GM21381 (cell line): ENCODE measurements at regions not wholly inside any gene's neighbourhood (a gene's known extent, or its start where the extent isn't known, plus 50 kb on each side); places are given as distances from the start of the nearest gene placed in this dataset.
"Not testable (repeated sequence)": the region's sequence is repeated elsewhere in the genome, so short reads cannot be mapped to it uniquely, and the experiment has no call there.

Experiments used
- ATAC-seq: cut with Tn5 transposase; IDR thresholded peaks from one replicate; pipeline ENCODE4 v1.9.1; 2021; ENCODE audit warnings: mild to moderate bottlenecking, moderate library complexity; ENCODE audit not compliant: unreplicated experiment

DNA sequence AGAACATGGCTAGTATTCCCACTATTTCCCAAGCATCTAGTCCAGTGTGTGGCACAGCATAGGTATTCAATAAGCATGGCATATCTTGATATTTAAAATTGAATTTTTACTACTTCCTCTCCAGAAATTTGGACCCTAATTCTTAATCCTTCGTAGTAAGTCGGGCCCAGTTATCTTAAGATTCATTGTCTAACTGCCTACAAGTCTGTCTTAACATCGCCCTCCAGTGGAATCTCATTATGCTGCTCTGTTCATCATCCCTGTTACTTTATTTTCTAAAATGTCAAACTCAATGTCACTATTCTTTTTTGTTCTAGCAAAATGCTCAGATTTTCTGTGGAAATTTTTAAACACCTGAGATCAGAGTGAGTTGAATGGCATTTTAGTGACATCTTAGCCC, 606.2 kb downstream of the KLHL13 start:
- no peak for ATAC-seq

DNA sequence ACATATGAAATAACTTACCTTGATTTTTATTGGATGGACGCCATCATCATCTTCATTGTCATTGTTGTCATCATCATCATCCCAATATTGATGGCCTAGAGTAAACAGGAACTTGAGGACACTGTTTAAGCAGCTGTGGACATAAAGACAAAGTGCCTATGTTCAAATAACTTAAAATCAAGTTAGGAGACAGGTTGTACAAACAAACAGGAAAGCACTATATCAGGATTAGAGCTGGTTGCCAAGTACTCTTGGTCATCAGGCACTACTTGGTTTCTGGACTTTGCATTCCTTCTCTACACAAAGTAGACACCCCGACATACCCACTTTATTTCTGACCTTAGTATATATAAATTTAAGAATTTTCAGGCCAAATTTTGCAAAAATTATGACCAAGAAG, 608.6 kb downstream of the KLHL13 start:
- ATAC-seq = no peak

DNA sequence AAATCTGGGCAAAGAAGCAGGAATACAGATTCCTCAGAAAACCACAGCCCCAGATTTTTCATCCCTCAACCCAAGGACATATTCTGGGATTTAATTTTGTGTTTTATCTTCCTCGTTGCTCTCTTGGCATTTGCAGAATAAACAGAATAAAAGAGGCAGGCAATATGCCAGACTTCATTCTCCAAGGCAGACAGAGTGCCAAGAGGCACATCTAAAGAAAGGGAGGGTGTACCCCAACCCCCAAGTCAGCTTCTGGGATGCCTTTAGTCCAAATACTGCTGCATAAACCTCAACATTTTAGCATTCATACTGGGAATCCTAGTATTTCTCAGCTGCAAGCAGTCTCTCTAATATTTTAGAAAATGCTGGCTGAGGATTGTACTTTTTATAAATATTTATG, 629.2 kb downstream of the KLHL13 start:
- ATAC-seq = no peak

DNA sequence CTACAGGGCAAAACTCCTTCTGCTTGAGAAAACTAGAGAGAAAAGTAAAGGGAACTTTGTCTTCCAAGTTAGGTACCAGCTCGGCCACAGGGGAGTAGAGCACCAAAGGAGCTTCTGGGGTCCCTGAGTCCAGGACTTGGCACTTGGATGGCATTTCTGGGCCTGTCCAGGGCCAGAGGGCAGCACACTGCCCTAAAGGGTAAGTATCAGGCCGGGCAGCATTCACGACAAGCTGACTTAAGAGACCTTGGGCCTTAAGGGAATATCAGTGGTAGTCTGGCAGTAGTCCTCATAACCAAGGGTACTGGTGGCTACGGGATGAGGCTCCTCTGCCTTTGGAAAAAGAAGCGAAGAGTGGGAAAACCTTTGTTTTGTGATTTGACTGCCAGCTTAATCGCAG, 632.7 kb downstream of the KLHL13 start:
- ATAC-seq = no peak

DNA sequence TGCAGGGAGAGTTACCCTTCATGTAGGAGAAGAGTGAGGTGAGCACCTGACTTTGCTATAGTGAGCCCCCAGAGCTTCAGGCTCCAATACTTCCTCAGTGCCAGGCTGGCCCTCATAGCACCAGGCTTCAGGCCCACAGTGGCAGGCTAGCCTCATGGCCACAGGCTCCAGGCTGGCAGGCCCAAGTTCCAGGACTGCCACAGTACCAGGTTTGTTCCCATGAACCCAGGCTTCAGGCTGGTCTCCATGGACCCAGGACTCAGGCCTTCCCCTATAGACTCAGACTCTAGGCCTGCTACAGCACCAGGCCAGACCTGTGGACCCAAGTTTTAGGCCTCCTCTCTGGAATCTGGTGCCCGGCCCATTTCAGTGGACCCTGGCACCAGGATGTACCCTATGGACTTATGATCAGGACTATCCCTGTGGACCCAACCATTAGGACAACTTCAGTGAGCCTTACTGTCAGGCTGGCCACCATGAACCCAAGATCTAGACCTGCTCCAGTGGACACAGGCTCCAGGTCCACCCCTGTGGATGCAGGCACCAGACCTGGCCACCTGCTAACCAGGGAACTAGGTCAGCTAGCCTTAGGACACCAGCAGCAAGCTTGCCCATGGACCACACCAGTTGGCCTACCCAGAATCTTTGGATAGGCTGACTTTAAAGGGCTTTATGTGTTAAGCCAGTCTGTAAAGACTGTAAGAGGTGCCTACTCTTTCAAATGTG, 658.2 kb downstream of the KLHL13 start:
- no peak for ATAC-seq

DNA sequence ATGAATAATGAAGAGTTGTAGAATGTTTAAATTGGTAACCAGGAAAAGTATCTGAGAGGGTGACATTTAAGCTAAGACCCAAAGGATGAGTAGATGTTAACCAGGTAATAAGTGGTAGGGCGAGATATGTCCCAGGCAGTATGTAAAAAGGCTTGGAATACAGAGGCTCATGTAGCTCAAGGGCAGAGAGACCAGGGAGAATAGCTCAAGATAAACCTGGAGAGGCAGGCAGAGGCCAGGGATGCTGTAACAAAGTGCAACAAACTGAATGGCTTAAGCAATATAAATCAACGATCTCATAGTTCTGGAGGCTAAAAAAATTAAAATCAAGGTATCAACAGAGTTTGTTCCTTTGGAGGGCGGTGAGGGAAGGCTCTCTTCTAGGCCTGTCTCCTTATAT, 660.8 kb downstream of the KLHL13 start:
- ATAC-seq = no peak

DNA sequence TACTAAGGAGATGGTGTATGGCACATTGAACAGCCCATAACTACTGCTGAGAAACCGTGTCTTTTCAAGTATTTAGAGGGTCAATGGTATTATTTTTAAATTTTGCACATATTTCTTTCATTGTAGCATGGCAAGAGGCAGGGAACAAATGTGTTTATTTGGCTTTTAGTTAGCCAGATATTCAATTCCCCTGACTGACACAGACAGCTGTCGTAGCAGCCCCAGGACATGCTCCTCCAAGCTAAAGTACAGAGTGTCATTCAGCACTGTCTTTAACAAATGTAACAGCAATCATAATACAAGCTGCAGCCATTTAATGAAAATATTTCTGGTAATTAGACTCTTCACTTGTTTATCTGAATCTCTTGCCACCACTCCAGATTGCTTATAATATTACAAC, 687.1 kb downstream of the KLHL13 start:
- no peak for ATAC-seq

DNA sequence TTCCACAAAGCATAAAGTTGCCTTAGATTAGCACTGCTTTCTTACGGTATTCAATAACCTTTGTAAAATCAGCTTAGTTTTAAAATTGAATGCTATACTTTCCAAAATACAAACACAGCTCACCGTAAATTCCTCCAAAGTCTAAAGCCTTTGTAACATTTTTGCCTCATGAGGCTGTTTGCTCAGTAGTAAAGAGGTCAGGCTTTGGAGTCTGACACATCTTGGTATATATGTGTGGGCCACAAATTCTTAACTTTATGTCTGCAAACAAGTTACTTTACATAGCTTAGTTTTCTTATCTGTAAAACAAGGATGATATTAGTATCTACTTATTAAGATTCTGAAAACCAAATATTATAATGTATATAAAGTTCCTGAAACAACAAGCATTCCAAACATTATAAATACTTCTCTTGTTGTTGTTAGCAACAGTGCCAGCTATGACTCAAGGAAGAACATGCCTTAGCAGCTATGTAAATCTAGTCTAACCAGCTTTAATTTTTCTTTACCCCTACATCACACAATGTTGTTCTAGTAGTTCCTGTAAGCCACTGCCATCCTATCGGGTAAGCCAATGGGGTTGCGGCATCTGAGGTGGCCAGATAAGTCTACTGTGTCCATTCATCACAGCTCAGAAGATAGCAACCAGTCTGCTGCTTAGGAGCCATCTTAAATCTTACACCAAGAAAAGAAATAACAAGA, 709.0 kb downstream of the KLHL13 start:
- ATAC-seq = no peak

DNA sequence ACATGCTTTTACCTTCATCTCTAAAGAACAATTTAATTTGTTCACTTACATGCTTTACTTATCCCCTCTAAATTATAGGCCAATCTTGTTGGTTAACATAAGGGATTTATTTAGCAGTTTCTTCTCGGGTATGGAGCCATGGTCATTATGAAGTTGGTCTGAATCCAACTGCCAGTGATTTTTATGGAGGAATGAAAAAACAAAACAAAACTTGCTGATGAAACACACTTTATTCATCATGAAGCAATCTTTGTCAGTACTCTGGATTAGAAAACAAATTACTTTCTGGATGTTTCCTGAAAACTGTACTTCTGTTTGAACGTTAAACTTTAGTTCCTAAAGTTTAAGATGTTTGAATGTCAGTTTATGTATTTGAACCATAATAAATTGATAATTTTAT, 715.8 kb downstream of the KLHL13 start:
- no peak for ATAC-seq

DNA sequence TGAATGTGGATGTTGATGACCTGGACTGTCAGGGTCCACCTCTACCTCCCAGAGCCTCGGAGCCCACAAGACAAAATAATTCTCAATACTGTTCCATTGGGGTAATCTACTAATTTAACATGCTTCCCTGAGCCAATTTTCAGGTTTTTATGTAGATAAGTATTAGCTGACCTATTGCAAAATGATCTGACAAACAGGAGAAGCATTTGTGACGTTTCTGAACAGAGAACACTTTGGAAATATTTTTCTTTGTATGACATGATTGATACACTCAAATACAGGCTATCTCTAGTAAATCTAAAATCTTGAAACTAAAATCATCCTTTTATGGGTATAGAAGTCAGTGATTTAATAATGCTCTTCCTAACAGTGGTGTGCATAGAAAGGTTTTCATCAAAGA, 716.6 kb downstream of the KLHL13 start:
- ATAC-seq = no peak

DNA sequence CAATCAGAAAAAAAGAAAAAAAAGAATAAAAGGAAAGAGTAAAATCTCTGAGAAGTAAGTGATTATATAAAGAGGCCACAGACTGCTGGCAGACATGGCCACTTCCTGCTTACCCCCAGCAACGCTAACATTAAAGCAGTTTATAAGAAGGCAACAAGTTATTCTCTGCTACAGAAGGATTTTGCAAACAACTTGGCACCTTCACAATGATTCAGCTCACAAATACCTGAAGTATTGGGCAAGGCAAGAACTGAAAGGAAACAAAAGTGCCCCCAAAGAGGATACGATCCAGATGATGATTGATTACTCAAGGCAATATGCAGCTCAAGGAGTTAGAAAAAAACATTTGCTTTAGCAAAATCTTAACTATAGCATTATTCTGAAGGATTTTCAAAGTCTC, 718.8 kb downstream of the KLHL13 start:
- ATAC-seq = no peak

DNA sequence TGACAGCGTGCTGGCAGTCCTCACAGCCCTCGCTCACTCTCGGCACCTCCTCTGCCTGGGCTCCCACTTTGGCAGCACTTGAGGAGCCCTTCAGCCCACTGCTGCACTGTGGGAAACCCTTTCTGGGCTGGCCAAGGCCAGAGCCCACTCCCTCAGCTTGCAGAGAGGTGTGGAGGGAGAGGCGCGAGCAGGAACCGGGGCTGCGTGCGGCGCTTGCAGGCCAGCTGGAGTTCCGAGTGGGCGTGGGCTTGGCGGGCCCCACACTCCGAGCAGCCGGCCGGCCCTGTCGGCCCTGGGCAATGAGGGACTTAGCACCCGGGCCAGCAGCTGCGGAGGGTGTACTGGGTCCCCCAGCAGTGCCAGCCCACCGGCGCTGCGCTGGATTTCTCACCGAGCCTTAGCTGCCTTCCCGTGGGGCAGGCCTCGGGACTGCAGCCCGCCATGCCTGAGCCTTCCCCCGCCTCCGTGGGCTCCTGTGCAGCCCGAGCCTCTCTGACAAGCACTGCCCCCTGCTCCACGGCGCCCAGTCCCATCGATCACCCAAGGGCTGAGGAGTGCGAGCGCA, 722.0 kb downstream of the KLHL13 start:
- not testable (repeated sequence) for ATAC-seq

DNA sequence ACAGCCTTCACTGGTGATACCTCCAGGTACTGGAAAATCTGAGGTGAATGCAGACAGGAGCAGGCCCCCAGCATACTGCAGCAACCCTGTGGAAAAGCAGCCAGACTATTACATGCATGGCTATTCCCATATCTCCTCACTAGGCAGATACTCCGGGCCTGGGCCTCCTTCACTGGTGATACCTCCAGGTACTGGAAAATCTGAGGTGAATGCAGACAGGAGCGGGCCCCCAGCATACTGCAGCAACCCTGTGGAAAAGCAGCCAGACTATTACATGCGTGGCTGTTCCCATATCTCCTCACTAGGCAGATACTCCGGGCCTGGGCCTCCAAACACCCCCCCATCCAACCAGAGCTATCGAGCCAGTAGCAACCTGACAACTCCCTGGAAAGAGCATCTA, 724.2 kb downstream of the KLHL13 start:
- not testable (repeated sequence) for ATAC-seq

DNA sequence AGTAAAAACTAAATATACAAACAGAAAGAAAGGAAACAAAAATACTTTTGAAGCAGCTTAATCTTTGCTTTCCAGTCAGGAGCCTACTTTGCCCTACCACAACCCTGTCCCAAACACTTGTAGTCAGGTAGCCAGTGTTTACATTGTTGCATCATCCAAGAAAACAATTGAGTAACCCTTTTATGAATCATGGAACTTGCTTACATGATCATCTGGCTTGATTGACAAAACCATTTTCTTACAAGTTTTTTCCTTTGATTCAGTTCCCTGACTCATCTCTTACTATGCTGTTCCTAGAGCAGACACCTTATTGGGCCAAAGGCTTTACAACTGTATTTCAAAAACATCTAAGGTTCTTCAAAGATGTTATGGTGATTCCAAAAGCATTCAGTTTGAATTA, 740.1 kb downstream of the KLHL13 start:
- ATAC-seq = no peak

DNA sequence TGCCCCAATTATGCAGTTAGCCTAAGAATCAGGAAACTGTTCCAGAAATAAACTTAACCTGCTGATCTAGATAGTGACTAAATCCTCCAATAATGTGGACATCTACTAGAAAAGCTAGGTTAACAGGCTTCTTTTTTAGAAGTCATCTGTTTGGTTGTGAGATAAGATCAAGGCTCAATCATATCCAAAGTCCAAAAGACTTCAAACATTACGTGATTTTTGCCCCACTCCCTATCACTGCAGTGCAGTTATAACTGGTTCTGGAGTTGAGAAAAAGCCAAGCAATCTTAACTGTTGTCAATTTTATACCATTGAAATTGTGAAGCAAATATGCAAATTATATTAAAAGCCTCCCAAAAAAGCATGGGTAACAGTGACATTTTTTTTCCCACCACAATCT, 781.4 kb downstream of the KLHL13 start:
- ATAC-seq = no peak

DNA sequence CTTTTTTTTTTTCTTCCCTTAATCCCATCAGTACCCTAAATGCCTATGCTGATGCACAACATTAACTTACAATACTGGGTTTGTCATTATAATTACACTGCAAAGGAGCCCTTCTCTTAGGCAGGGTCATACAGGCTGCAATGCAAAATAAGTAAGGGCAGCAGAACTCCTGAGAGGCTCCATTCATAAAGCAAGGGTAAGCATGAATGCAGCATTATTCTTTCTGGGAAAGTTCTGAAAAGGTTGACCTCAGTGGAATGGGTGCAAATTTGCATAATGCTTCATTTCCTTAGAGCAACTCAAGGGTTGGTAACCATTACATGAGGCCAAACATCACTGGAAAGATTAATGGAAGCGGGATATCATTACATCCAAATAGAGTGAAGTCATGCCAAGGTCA, 789.2 kb downstream of the KLHL13 start:
- no peak for ATAC-seq

DNA sequence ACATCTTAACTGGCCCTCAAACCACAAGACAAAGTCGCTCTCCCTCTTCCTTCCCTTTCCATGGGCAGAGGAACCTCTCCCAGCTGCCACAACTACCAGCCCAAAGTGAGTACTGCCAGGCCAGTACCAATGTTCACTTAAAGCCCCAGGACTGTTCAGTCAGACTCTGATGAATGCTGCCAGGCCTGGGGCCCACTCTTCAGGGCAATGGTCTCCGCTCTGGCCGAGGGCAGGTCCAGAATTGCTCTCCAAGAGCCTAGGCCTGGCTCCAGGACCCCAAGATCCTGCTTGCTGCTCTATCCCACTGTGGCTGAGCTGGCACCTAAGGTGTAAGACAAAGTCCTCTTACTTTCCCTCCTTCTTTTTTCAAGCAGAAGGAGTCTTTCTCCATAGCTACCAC, 790.9 kb downstream of the KLHL13 start:
- ATAC-seq = no peak

DNA sequence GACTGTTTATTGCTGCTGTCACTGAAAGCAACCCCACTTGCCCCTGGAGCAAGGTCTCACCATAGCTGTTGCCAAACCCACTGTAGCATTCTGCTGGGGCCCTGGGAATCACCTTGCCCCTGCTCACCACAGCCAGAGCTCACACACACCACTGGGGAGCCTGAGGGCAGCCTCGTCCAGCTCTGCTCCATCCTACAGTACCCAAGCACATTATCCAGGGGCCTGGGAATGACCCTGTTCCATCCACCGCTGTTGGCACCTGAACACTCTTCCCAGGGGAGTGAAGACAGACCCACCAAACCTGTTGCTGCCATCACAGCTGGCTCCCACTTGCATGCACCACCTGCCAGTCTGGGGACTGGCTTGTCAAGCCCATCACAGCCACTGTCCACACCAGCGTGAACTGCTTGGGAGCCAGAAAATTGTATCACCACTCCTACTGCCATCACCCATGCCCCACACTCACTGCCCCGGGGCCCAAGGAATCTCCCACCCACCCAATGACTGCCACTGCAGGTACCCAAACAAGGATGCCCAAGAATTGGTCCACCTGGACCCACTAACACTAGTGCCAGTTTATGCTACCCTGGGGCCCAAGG, 811.3 kb downstream of the KLHL13 start:
- no peak for ATAC-seq

DNA sequence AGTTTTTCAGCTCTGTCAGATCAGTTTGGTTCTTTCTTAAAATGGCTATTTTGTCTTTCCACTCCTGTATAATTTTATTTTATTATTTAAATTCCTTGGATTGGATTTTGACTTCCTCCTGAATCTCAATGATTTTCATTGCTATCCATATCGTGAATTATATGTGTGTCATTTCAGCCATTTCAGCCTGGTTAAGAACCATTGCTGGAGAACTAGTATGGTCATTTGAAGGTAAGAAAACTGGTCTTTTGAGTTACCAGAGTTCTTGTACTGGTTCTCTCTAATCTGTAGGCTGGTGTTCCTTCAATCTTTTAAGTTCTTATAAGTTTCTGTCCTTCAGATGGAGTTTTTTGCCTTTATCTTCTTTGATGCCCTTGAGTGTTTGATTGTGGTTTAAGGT, 815.5 kb downstream of the KLHL13 start:
- no peak for ATAC-seq

DNA sequence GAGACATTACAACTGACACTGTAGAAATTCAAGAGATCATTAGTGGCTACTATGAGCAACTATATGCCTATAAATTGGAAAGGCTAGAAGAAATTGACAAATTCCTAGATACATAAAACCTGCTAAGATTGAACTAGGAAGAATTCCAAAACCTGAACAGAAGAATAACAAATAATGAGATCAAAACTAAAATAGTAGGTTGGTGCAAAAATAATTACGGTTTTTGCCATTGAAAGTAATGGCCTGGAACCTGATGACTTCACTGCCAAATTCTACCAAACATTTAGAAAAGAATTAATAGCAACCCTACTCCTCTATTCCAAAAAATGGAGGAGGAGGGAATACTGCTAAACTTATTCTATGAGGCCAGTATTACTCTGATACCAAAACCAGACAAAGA, 824.9 kb downstream of the KLHL13 start:
- ATAC-seq = no peak

DNA sequence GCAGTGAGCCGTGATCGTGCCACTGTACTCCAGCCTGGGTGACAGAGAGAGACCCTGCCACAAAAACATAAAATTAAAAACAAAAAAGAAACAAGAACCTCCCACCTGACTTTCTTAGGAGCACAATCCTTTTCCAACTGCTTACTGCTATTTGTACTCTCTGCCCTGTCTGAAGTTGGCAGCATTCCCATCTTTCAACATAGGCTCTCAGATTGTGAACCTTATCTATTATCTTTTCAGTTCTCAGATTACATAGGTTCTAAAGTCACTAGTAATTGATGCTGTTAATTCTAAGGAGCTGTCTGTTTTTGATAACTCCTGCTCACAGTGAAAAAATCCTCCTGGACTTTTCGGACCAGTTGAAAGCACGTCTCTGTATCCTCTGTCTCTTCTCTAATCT, 812.2 kb upstream of the CT83 start:
- ATAC-seq = no peak
